ENCODE measurements at regions not wholly inside any gene's neighbourhood (a gene's known extent, or its start where the extent isn't known, plus 50 kb on each side); places are given as distances from the start of the nearest gene placed in this dataset.

DNA sequence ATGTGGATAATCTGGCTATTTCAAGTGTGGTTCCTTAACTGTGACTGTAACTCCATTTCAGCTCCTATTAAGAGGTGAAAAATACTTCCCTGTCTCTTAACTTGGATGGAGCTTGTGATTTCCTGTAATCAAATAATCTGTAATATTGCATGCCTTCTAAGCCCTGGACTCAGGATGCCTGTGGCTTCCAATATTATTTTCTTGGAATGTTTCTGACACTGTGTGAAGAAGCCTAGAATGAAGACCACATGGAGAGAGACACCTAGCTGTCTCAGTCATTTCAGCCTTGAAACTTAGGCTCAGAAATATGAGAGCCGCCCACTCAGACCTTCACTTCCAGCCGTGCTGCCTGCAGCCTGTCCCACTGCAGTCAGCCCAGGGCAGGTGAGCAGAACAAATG, 544.3 kb downstream of the TRIML1 start:
- Histone ChIP-seq H4K20me1 (ENCODE audit: insufficient read depth, low read length) (no peaks in the 10 kb centered on the region), H3K36me3 (ENCODE audit: control insufficient read depth, insufficient read depth, low read length) (no peaks in the 10 kb centered on the region), H3K9me3 (ENCODE audit: control insufficient read depth, insufficient read depth, low read length) (peaks cover 2% of the 10 kb centered on the region; the same call in 1 of the 2 replicates), H4K5ac (ENCODE audit: low read depth, low read length) (no peak overlapping the region), H3K18ac (ENCODE audit: low read depth, low read length) (no peak overlapping the region), H3K9ac (ENCODE audit: low read depth, low read length) (no peak overlapping the region), H3K23ac (ENCODE audit: low read depth, low read length) (no peak overlapping the region), H2AK9ac (replicated peaks; ENCODE audit: low read depth, low read length, poor library complexity) (no peak overlapping the region), H3K4me2 (ENCODE audit: low read depth, low read length) (no peak overlapping the region), H3K4me3 (ENCODE audit: insufficient read depth, low read depth, low read length) (no peak overlapping the region), H4K8ac (ENCODE audit: low read depth in 2 of 2, low read length in 2 of 2) (no peak overlapping the region), H2AK5ac (ENCODE audit: low read depth, low read length) (no peak overlapping the region), H2AFZ (replicated peaks; ENCODE audit: low read length, poor library complexity) (no peak overlapping the region), H3K27ac (ENCODE audit: insufficient read depth, low read length) (no peak overlapping the region), H3K9me1 (ENCODE audit: insufficient read depth, low read length) (no peaks in the 10 kb centered on the region), H3K14ac (replicated peaks; ENCODE audit: low read depth, low read length) (no peak overlapping the region), H2BK5ac (ENCODE audit: low read depth, low read length, poor library complexity, severe bottlenecking) (no peak overlapping the region), H3K4me1 (ENCODE audit: control insufficient read depth, insufficient read depth, low read length) (no peaks in the 10 kb centered on the region), H2BK120ac (ENCODE audit: low read depth, low read length) (no peak overlapping the region), H2BK20ac (ENCODE audit: low read depth, low read length) (no peak overlapping the region), H3K27me3 (ENCODE audit: control insufficient read depth, insufficient read depth, low read length) (no peaks in the 10 kb centered on the region), H4K91ac (ENCODE audit: insufficient read depth, low read depth, low read length) (no peak overlapping the region), H3K79me1 (ENCODE audit: low read depth in 1 of 2, low read length in 2 of 2) (no peaks in the 10 kb centered on the region), H2BK15ac (ENCODE audit: low read depth, low read length) (no peak overlapping the region), H3K4ac (ENCODE audit: low read depth, low read length) (no peak overlapping the region), H3K56ac (ENCODE audit: extremely low read depth, insufficient read depth, low read length) (no peak overlapping the region)
- in situ Hi-C loops (cut with MboI; ENCODE audit: low sequenced_read_pairs), result no loop called here
- intact Hi-C loops (cut with micrococcal nuclease), result no loop called here
- BruUV-seq (replicated peaks), result no TSS peak
- no CpG with 5 or more reads among the region's 2 CpGs for WGBS, 2 experiments (ENCODE audit: extremely low coverage in 2 of 2, insufficient read length in 1 of 2)
- DNase-seq, result no peak
- TF ChIP-seq CEBPB (IDR thresholded peaks at IDR 0.05; ENCODE audit: low read depth, low read length) (no peak), RAD21 (IDR thresholded peaks at IDR 0.05; ENCODE audit: low read length) (no peak), NFE2L2 (IDR thresholded peaks at IDR 0.05; ENCODE audit: low read depth, low read length) (no peak), MAFK (IDR thresholded peaks at IDR 0.05; ENCODE audit: low read depth, low read length) (no peak), CHD1 (IDR thresholded peaks at IDR 0.05; ENCODE audit: low read depth, low read length) (no peak), MAZ (IDR thresholded peaks at IDR 0.05; ENCODE audit: borderline replicate concordance, low read depth, low read length) (no peak), BHLHE40 (IDR thresholded peaks at IDR 0.05; ENCODE audit: low read depth, low read length) (no peak), MXI1 (IDR thresholded peaks at IDR 0.05; ENCODE audit: borderline replicate concordance, low read depth, low read length) (no peak), RCOR1 (IDR thresholded peaks at IDR 0.05; ENCODE audit: insufficient replicate concordance, low read length) (no peak), FOS (IDR thresholded peaks at IDR 0.05; ENCODE audit: low read depth, low read length) (no peak), POLR2A (IDR thresholded peaks at IDR 0.05; ENCODE audit: low read depth, low read length) (no peak), RFX5 (IDR thresholded peaks at IDR 0.05; ENCODE audit: low read depth, low read length) (no peak), SMC3 (IDR thresholded peaks at IDR 0.05; ENCODE audit: low read depth, low read length) (no peak)
- TF ChIP-seq, protein P1, sequence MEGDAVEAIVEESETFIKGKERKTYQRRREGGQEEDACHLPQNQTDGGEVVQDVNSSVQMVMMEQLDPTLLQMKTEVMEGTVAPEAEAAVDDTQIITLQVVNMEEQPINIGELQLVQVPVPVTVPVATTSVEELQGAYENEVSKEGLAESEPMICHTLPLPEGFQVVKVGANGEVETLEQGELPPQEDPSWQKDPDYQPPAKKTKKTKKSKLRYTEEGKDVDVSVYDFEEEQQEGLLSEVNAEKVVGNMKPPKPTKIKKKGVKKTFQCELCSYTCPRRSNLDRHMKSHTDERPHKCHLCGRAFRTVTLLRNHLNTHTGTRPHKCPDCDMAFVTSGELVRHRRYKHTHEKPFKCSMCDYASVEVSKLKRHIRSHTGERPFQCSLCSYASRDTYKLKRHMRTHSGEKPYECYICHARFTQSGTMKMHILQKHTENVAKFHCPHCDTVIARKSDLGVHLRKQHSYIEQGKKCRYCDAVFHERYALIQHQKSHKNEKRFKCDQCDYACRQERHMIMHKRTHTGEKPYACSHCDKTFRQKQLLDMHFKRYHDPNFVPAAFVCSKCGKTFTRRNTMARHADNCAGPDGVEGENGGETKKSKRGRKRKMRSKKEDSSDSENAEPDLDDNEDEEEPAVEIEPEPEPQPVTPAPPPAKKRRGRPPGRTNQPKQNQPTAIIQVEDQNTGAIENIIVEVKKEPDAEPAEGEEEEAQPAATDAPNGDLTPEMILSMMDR (conservative IDR thresholded peaks at IDR 0.05; ENCODE audit: low read depth, low read length), result no peak
- TF ChIP-seq, protein P2, sequence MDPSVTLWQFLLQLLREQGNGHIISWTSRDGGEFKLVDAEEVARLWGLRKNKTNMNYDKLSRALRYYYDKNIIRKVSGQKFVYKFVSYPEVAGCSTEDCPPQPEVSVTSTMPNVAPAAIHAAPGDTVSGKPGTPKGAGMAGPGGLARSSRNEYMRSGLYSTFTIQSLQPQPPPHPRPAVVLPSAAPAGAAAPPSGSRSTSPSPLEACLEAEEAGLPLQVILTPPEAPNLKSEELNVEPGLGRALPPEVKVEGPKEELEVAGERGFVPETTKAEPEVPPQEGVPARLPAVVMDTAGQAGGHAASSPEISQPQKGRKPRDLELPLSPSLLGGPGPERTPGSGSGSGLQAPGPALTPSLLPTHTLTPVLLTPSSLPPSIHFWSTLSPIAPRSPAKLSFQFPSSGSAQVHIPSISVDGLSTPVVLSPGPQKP (IDR thresholded peaks at IDR 0.05; ENCODE audit: borderline replicate concordance, low read depth, low read length), result no peak
- TF ChIP-seq, protein P3, sequence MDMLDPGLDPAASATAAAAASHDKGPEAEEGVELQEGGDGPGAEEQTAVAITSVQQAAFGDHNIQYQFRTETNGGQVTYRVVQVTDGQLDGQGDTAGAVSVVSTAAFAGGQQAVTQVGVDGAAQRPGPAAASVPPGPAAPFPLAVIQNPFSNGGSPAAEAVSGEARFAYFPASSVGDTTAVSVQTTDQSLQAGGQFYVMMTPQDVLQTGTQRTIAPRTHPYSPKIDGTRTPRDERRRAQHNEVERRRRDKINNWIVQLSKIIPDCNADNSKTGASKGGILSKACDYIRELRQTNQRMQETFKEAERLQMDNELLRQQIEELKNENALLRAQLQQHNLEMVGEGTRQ (IDR thresholded peaks at IDR 0.05; ENCODE audit: low read depth, low read length), result no peak
- ChIA-PET CTCF (no interaction called here), POLR2A (ENCODE audit: unreplicated experiment) (interaction anchor here (0.6 kb wide), 1 partner anchor 442 kb away, joined by 7 read pairs; no protein-coding TSS in a partner anchor)
- dilution Hi-C loops (cut with HindIII; ENCODE audit: low sequenced_read_pairs, unreplicated experiment), result no loop called here
- ATAC-seq (ENCODE audit: low read depth), result no peak

Data from IMR-90 (cell line).